Ishikawa (cell line): ENCODE measurements at regions not wholly inside any gene's neighbourhood (a gene's known extent, or its start where the extent isn't known, plus 50 kb on each side); places are given as distances from the start of the nearest gene placed in this dataset.

Source experiments
- CEBPB ChIP-seq: IDR thresholded peaks from 2 replicates; pipeline ENCODE4 v1.6.1; 2012
- EP300 ChIP-seq: IDR thresholded peaks from 2 replicates; pipeline ENCODE4 v1.6.1; 2012; ENCODE audit warnings: borderline replicate concordance
- FOXM1 ChIP-seq: IDR thresholded peaks from 2 replicates; pipeline ENCODE4 v1.6.1; 2012; ENCODE audit warnings: low read depth, borderline replicate concordance
- NFIC ChIP-seq: IDR thresholded peaks from 2 replicates; pipeline ENCODE4 v1.6.1; 2012
- RAD21 ChIP-seq: IDR thresholded peaks from 2 replicates; pipeline ENCODE4 v1.6.1; 2012; ENCODE audit warnings: low read depth
- TAF1 ChIP-seq: IDR thresholded peaks from 2 replicates; pipeline ENCODE4 v1.6.1; 2012; ENCODE audit warnings: low read depth, mild to moderate bottlenecking
- YY1 ChIP-seq: IDR thresholded peaks from 2 replicates; pipeline ENCODE4 v1.6.1; 2012; ENCODE audit warnings: low read depth

DNA sequence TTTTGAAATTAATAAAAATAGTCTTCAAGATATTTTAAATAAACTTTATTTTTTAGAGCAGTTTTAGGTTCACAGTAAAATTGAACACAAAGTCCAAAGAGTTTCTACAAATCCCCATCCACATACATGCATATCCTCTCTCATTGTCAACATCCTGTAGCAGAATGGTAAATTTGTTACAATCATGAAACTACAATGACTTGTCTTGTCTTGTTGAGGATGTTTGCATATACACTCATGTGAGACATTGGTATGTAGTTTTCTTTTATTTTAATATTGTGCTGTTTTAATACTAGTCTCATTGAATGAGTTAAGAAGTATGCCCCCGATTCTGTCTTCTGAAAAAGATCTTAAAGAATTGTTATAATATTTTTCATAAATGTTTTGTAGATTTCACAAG lies 447.0 kb upstream of the EDIL3 start:
- TF ChIP-seq FOXM1 (no peak), EP300 (no peak), NFIC (no peak), YY1 (no peak), TAF1 (no peak), CEBPB (no peak), RAD21 (no peak)
